K562 (cell line): ENCODE measurements at regions not wholly inside any gene's neighbourhood (a gene's known extent, or its start where the extent isn't known, plus 50 kb on each side); places are given as distances from the start of the nearest gene placed in this dataset.

Source experiments
- CHD1 ChIP-seq: fragments of 200-600 bp; sonication (generic); IDR thresholded peaks from one replicate; pipeline ENCODE4 v1.6.1; 2012; ENCODE audit warnings: mild to moderate bottlenecking, moderate library complexity, low read length, inconsistent platforms
- CREM ChIP-seq: IDR thresholded peaks from 2 replicates; pipeline ENCODE4 v1.6.1; 2014; ENCODE audit warnings: antibody characterized with exemption, low read depth
- CXXC5 ChIP-seq: fragments of 250-450 bp; sonication (Bioruptor Pico); IDR thresholded peaks from 2 replicates; pipeline ENCODE4 v1.8.0; 2022; ENCODE audit warnings: inconsistent platforms, mild to moderate bottlenecking, moderate library complexity
- ETS1 ChIP-seq: conservative IDR thresholded peaks from 2 replicates; pipeline ENCODE4 v1.6.1; 2011; ENCODE audit warnings: low read depth, mild to moderate bottlenecking, low read length; ENCODE audit not compliant: control insufficient read depth
- GTF2E2 ChIP-seq: fragments of 200-800 bp; sonication (Bioruptor generic); IDR thresholded peaks from 2 replicates; pipeline ENCODE4 v1.6.1; 2016; ENCODE audit warnings: missing genetic modification characterization, missing compliant biosample characterization
- GTF2F1 ChIP-seq: IDR thresholded peaks from 2 replicates; pipeline ENCODE4 v1.6.1; 2011; ENCODE audit warnings: low read depth, low read length, improper control_type of control experiment
- HDGF ChIP-seq: fragments of 450-650 bp; IDR thresholded peaks from 2 replicates; pipeline ENCODE4 v1.6.1; 2016
- HEY1 ChIP-seq: fragments of 250-450 bp; sonication (Bioruptor Pico); IDR thresholded peaks from 2 replicates; pipeline ENCODE4 v1.5.0; 2020; ENCODE audit warnings: mild to moderate bottlenecking, moderate library complexity, borderline replicate concordance
- MBD1 ChIP-seq: fragments of 250-450 bp; sonication (Bioruptor Pico); IDR thresholded peaks from 2 replicates; pipeline ENCODE4 v1.8.0; 2022; ENCODE audit warnings: inconsistent platforms
- MNT ChIP-seq, 2 experiments: fragments of 450-650 bp; conservative IDR thresholded peaks; 2 replicates each; pipeline ENCODE4 v1.6.1; 2017; ENCODE audit warnings: mild to moderate bottlenecking in 2 of 2, moderate library complexity in 2 of 2
- NR2F6 ChIP-seq: fragments of 450-650 bp; formaldehyde crosslinking; IDR thresholded peaks from 2 replicates; pipeline ENCODE4 v1.4.0; 2020; ENCODE audit warnings: mild to moderate bottlenecking
- PHTF2 ChIP-seq: fragments of 250-450 bp; sonication (Bioruptor Pico); IDR thresholded peaks from 2 replicates; pipeline ENCODE4 v1.5.0; 2021; ENCODE audit warnings: mild to moderate bottlenecking
- RFX1 ChIP-seq: fragments of 450-650 bp; IDR thresholded peaks from 2 replicates; pipeline ENCODE4 v1.6.1; 2016; ENCODE audit warnings: mild to moderate bottlenecking, moderate library complexity
- SREBF2 ChIP-seq: sonication (generic); formaldehyde crosslinking; IDR thresholded peaks from 2 replicates; pipeline ENCODE4 v1.4.0; 2020; ENCODE audit warnings: mild to moderate bottlenecking, missing genetic modification reagents
- STAT5A ChIP-seq: IDR thresholded peaks from 2 replicates; pipeline ENCODE4 v1.6.1; 2012; ENCODE audit warnings: low read length, inconsistent platforms, borderline replicate concordance
- TCF7 ChIP-seq: sonication (generic); IDR thresholded peaks from 2 replicates; pipeline ENCODE4 v1.6.1; 2016; ENCODE audit warnings: antibody characterized with exemption, borderline replicate concordance
- UBTF ChIP-seq, 2 experiments: IDR thresholded peaks; 2 replicates each; pipeline ENCODE4 v1.6.1; 2012; ENCODE audit warnings: improper control_type of control experiment in 2 of 2, low read depth in 2 of 2, low read length in 2 of 2, borderline replicate concordance in 1 of 2
- ZBTB9 ChIP-seq: fragments of 450-650 bp; formaldehyde crosslinking; IDR thresholded peaks from 2 replicates; pipeline ENCODE4 v1.4.0; 2020; ENCODE audit warnings: mild to moderate bottlenecking, moderate library complexity
- ZNF124 ChIP-seq: sonication (generic); formaldehyde crosslinking; IDR thresholded peaks from 2 replicates; pipeline ENCODE4 v1.8.1; 2022; ENCODE audit warnings: missing genetic modification reagents
- ZNF384 ChIP-seq: IDR thresholded peaks from 2 replicates; pipeline ENCODE4 v1.6.1; 2012; ENCODE audit warnings: low read depth, low read length, improper control_type of control experiment
- ZSCAN29 ChIP-seq: fragments of 450-650 bp; IDR thresholded peaks from 2 replicates; pipeline ENCODE4 v1.6.1; 2017

GRCh38 chr5:1633605-1634336 lies 110.0 kb upstream of the LPCAT1 start (continued):
- TF ChIP-seq CHD1 (no peak), NR2F6 (no peak), STAT5A (no peak), ETS1 (peak; percentile 94), MNT (conservative IDR thresholded peaks at IDR 0.05) (peak; percentile 58 to 77), TCF7 (0 out of 2 replicates have a peak, but pooled peaks have one; percentile 29), ZNF384 (no peak), ZSCAN29 (no peak), SREBF2 (CRISPR knock-in tag) (no peak), GTF2E2 (tag) (no peak), RFX1 (peak; percentile 39; the same call in 1 of the 2 replicates), CXXC5 (CRISPR knock-in tag) (peak; percentile 93), UBTF (IDR thresholded peaks at IDR 0.05; ENCODE audit: borderline replicate concordance in 1 of 2, low read depth in 2 of 2, low read length in 2 of 2) (peak; percentile 83 to 84; a peak in 2 of 4 replicates), ZNF124 (CRISPR knock-in tag) (no peak), HDGF (no peak), GTF2F1 (0 out of 2 replicates have a peak, but pooled peaks have one; percentile 37), ZBTB9 (CRISPR knock-in tag) (peak; percentile 70; the same call in 1 of the 2 replicates), CREM (peak; percentile 98), PHTF2 (no peak), MBD1 (CRISPR knock-in tag) (no peak), HEY1 (CRISPR knock-in tag) (no peak)
